GM12875 (cell line): ENCODE measurements at regions not wholly inside any gene's neighbourhood (a gene's known extent, or its start where the extent isn't known, plus 50 kb on each side); places are given as distances from the start of the nearest gene placed in this dataset.

Experiments used
- H3K4me3 ChIP-seq: one replicate; pipeline ENCODE4 v1.5.1; 2011; ENCODE audit warnings: low read depth, low read length, control low read depth
- CTCF ChIP-seq: IDR thresholded peaks from 2 replicates; pipeline ENCODE4 v1.5.1; 2011; ENCODE audit warnings: low read depth, mild to moderate bottlenecking, control low read depth, inconsistent platforms, low read length, moderate library complexity, borderline replicate concordance; ENCODE audit not compliant: insufficient read depth

GRCh38 chr18:40582105-40582504, 1372.9 kb upstream of the PIK3C3 start:
- TF ChIP-seq CTCF, result no peak
- H3K4me3 ChIP-seq, result no peak overlapping the region

GRCh38 chr18:40577981-40578365, 1377.1 kb upstream of the PIK3C3 start:
- no peak overlapping the region for H3K4me3 ChIP-seq
- no peak for TF ChIP-seq CTCF

- TF ChIP-seq CTCF, result no peak
These were observed 1377.6 kb upstream of the PIK3C3 start for GRCh38 chr18:40577239-40577980.

GRCh38 chr18:40576507-40577115, 1378.4 kb upstream of the PIK3C3 start:
- no peak for TF ChIP-seq CTCF
- no peak overlapping the region for H3K4me3 ChIP-seq

More at GRCh38 chr18:40577239-40577980, 1377.6 kb upstream of the PIK3C3 start:
- no peak overlapping the region for H3K4me3 ChIP-seq

- H3K4me3 ChIP-seq, result no peak overlapping the region
- TF ChIP-seq CTCF, result no peak
These were observed 1384.4 kb upstream of the PIK3C3 start for GRCh38 chr18:40570615-40571014.

- no peak overlapping the region for H3K4me3 ChIP-seq
- TF ChIP-seq CTCF, result no peak
These were observed 1385.4 kb upstream of the PIK3C3 start for GRCh38 chr18:40569605-40570004.

GRCh38 chr18:40566510-40566844, 1388.6 kb upstream of the PIK3C3 start:
- H3K4me3 ChIP-seq, result no peak overlapping the region
- TF ChIP-seq CTCF, result no peak
